Kidney epithelial cell (primary cell): ENCODE measurements at regions not wholly inside any gene's neighbourhood (a gene's known extent, or its start where the extent isn't known, plus 50 kb on each side); places are given as distances from the start of the nearest gene placed in this dataset.

Source experiments
- DNase-seq: peaks from one replicate; pipeline ENCODE4 v3.0.0-alpha.2; 2010; ENCODE audit warnings: low read depth
- H3K27me3 ChIP-seq: 2 replicates; pipeline ENCODE4 v1.6.0; 2011; ENCODE audit warnings: low read length; ENCODE audit not compliant: control insufficient read depth, insufficient read depth
- H3K36me3 ChIP-seq: 2 replicates; pipeline ENCODE4 v1.5.1; 2011; ENCODE audit warnings: low read length; ENCODE audit not compliant: control insufficient read depth, insufficient read depth
- H3K4me3 ChIP-seq: 2 replicates; pipeline ENCODE4 v1.5.1; 2011; ENCODE audit warnings: low read depth, mild to moderate bottlenecking, control low read depth, low read length
- CTCF ChIP-seq: IDR thresholded peaks from 2 replicates; pipeline ENCODE4 v1.5.1; 2011; ENCODE audit warnings: mild to moderate bottlenecking, moderate library complexity, low read length, control low read depth, inconsistent platforms; ENCODE audit not compliant: insufficient read depth, poor library complexity, severe bottlenecking

GRCh38 chr9:87184956-87185642 lies 237.8 kb upstream of the GAS1 start:
- no peaks in the 10 kb centered on the region for H3K27me3 ChIP-seq
- no peak for TF ChIP-seq CTCF
- DNase-seq, result no peak
- H3K4me3 ChIP-seq, result no peak overlapping the region
- no peaks in the 10 kb centered on the region for H3K36me3 ChIP-seq

GRCh38 chr9:87187656-87188055 lies 240.3 kb upstream of the GAS1 start:
- no peak for TF ChIP-seq CTCF
- H3K4me3 ChIP-seq, result no peak overlapping the region
- DNase-seq, result no peak
- no peaks in the 10 kb centered on the region for H3K36me3 ChIP-seq
- no peaks in the 10 kb centered on the region for H3K27me3 ChIP-seq

- TF ChIP-seq CTCF, result no peak
- H3K27me3 ChIP-seq, result no peaks in the 10 kb centered on the region
- no peak overlapping the region for H3K4me3 ChIP-seq
- no peak for DNase-seq
- H3K36me3 ChIP-seq, result no peaks in the 10 kb centered on the region
Observed at GRCh38 chr9:87189006-87189405, 241.7 kb upstream of the GAS1 start.

- H3K4me3 ChIP-seq, result no peak overlapping the region
- no peaks in the 10 kb centered on the region for H3K36me3 ChIP-seq
- DNase-seq, result no peak
- no peaks in the 10 kb centered on the region for H3K27me3 ChIP-seq
- TF ChIP-seq CTCF, result no peak
Observed at GRCh38 chr9:87193151-87193550, 245.8 kb upstream of the GAS1 start.

- DNase-seq, result peak; percentile 95
- no peak overlapping the region for H3K4me3 ChIP-seq
- TF ChIP-seq CTCF, result no peak
Observed at GRCh38 chr9:87193925-87194868, 246.9 kb upstream of the GAS1 start.

More at GRCh38 chr9:87193925-87194868, 246.9 kb upstream of the GAS1 start:
- Histone ChIP-seq H3K36me3 (no peaks in the 10 kb centered on the region), H3K27me3 (no peaks in the 10 kb centered on the region)
